Liver (tissue), 8 donors: ENCODE measurements at regions not wholly inside any gene's neighbourhood (a gene's known extent, or its start where the extent isn't known, plus 50 kb on each side); places are given as distances from the start of the nearest gene placed in this dataset.

Experiments
- DNase-seq: peaks from one replicate; pipeline ENCODE4 v3.0.0-alpha.2; 2017; ENCODE audit warnings: low spot score
- H3K27ac ChIP-seq, 2 donors: one replicate each; pipeline ENCODE4 v1.7.0; 2013; ENCODE audit warnings: inconsistent platforms in 2 of 2, low read length in 2 of 2, control low read depth in 1 of 2, low read depth in 1 of 2, mild to moderate bottlenecking in 1 of 2
- H3K27me3 ChIP-seq, 4 donors: one replicate each; pipeline versions ENCODE4 v1.6.1 to v1.7.0; 2013; ENCODE audit warnings: low read length in 3 of 4, inconsistent platforms in 1 of 4, mild to moderate bottlenecking in 1 of 4, moderate library complexity in 1 of 4; ENCODE audit not compliant: control insufficient read depth in 4 of 4, insufficient read depth in 4 of 4
- H3K36me3 ChIP-seq, 4 donors: one replicate each; pipeline versions ENCODE4 v1.6.1 to v1.7.0; 2013; ENCODE audit warnings: low read length in 3 of 4, mild to moderate bottlenecking in 3 of 4, low read depth in 1 of 4, moderate library complexity in 1 of 4; ENCODE audit not compliant: control insufficient read depth in 4 of 4, insufficient read depth in 3 of 4
- H3K4me1 ChIP-seq, 4 donors: one replicate each; pipeline versions ENCODE4 v1.6.1 to v1.7.0; 2013; ENCODE audit warnings: low read length in 3 of 4, mild to moderate bottlenecking in 3 of 4, moderate library complexity in 1 of 4; ENCODE audit not compliant: control insufficient read depth in 4 of 4, insufficient read depth in 4 of 4
- H3K4me3 ChIP-seq, 3 donors: one replicate each; pipeline versions ENCODE4 v1.6.1 to v1.7.0; 2013; ENCODE audit warnings: low read length in 3 of 3, control low read depth in 1 of 3, low read depth in 1 of 3, mild to moderate bottlenecking in 1 of 3
- H3K9ac ChIP-seq, 2 donors: one replicate each; pipeline ENCODE4 v1.7.0; 2013; ENCODE audit warnings: low read length in 2 of 2, mild to moderate bottlenecking in 2 of 2, moderate library complexity in 2 of 2, control low read depth in 1 of 2, low read depth in 1 of 2
- H3K9me3 ChIP-seq, 4 donors: one replicate each; pipeline versions ENCODE4 v1.6.1 to v1.7.0; 2013; ENCODE audit warnings: low read length in 3 of 4; ENCODE audit not compliant: control insufficient read depth in 4 of 4
- EGR1 ChIP-seq, 2 donors: IDR thresholded peaks; 2 replicates each; pipeline ENCODE4 v1.6.1; 2016 to 2018; ENCODE audit warnings: antibody characterized with exemption in 2 of 2, low read depth in 2 of 2
- FOXA1 ChIP-seq: IDR thresholded peaks from 2 replicates; pipeline ENCODE4 v1.6.1; 2016; ENCODE audit warnings: antibody characterized with exemption
- FOXA2 ChIP-seq: IDR thresholded peaks from 2 replicates; pipeline ENCODE4 v1.6.1; 2016; ENCODE audit warnings: antibody characterized with exemption
- GABPA ChIP-seq, 2 donors: IDR thresholded peaks in 1 of 2; conservative IDR thresholded peaks in 1 of 2; 2 replicates each; pipeline ENCODE4 v1.6.1; 2016; ENCODE audit warnings: antibody characterized with exemption in 2 of 2, mild to moderate bottlenecking in 1 of 2, moderate library complexity in 1 of 2
- HNF4G ChIP-seq: IDR thresholded peaks from 2 replicates; pipeline ENCODE4 v1.6.1; 2016; ENCODE audit warnings: antibody characterized with exemption
- JUND ChIP-seq, 2 donors: IDR thresholded peaks; 2 replicates each; pipeline ENCODE4 v1.6.1; 2016; ENCODE audit warnings: antibody characterized with exemption in 2 of 2
- MAX ChIP-seq: IDR thresholded peaks from 2 replicates; pipeline ENCODE4 v1.6.1; 2016; ENCODE audit warnings: antibody characterized with exemption
- NR2F2 ChIP-seq: IDR thresholded peaks from 2 replicates; pipeline ENCODE4 v1.6.1; 2016; ENCODE audit warnings: antibody characterized with exemption
- RAD21 ChIP-seq, 2 donors: IDR thresholded peaks; 2 replicates each; pipeline ENCODE4 v1.6.1; 2016; ENCODE audit warnings: antibody characterized with exemption in 2 of 2, mild to moderate bottlenecking in 2 of 2
- RXRA ChIP-seq, 2 donors: IDR thresholded peaks; 2 replicates each; pipeline ENCODE4 v1.6.1; 2017 to 2018; ENCODE audit warnings: antibody characterized with exemption in 2 of 2, mild to moderate bottlenecking in 1 of 2
- SP1 ChIP-seq: IDR thresholded peaks from 2 replicates; pipeline ENCODE4 v1.6.1; 2018; ENCODE audit warnings: antibody characterized with exemption, mild to moderate bottlenecking
- TAF1 ChIP-seq: conservative IDR thresholded peaks from 2 replicates; pipeline ENCODE4 v1.6.1; 2016; ENCODE audit warnings: antibody characterized with exemption, mild to moderate bottlenecking
- YY1 ChIP-seq: IDR thresholded peaks from 2 replicates; pipeline ENCODE4 v1.6.1; 2016; ENCODE audit warnings: antibody characterized with exemption, mild to moderate bottlenecking
- ZBTB33 ChIP-seq: IDR thresholded peaks from 2 replicates; pipeline ENCODE4 v1.6.1; 2016; ENCODE audit warnings: antibody characterized with exemption
- WGBS: extraction: QIAGEN DNeasy Blood & Tissue Kit; methylation state at CpG from one replicate; pipeline ENCODE4 v1.1.7; 2013; 5-methylcytosine and 5-hydroxymethylcytosine counted together
- TF ChIP-seq, protein P1 (sequence below): IDR thresholded peaks from 2 replicates; pipeline ENCODE4 v1.6.1; 2016; ENCODE audit warnings: antibody characterized with exemption
- TF ChIP-seq, protein P2 (sequence below): fragments of 150-350 bp; IDR thresholded peaks from 2 replicates; pipeline ENCODE4 v1.5.1; 2017; ENCODE audit warnings: improper control_type of control experiment, low read depth, low read length; ENCODE audit not compliant: missing input control
- donor health status: healthy.
- donor health status: healthy.
- donor health status: healthy.
- donor health status: healthy.
- donor health status: healthy.

DNA sequence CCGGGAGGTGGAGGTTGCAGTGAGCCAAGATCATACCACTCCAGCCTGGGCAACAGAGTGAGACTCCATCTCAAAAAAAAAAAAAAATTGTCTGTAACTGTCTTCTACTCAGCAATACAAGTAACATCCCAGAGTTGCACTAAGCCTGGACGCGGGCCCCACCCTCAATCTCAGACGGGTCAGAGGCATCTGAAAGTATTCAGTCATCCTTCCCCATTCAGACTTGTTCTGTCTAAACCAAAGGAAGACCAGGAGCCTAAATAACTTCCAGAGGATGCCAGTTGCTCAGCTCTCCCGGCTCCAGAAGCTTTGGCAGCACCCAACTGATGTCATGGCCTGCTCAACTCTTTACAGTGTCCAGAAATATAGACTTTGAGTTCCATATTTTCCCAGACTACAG lies 218.6 kb downstream of the AUH start:
- Histone ChIP-seq H3K4me1 (no peaks in the 10 kb centered on the region), H3K36me3 (no peaks in the 10 kb centered on the region), H3K27me3 (no peaks in the 10 kb centered on the region), H3K9ac (no peak overlapping the region), H3K9me3 (no peaks in the 10 kb centered on the region), H3K27ac (no peak overlapping the region), H3K4me3 (no peak overlapping the region)
- WGBS, result 96% methylated on average over 5 of the region's 5 CpGs
- DNase-seq, result no peak
- TF ChIP-seq EGR1 (IDR thresholded peaks at IDR 0.05; ENCODE audit: low read depth in 2 of 2) (no peak), ZBTB33 (no peak), JUND (IDR thresholded peaks at IDR 0.05) (no peak), MAX (no peak), RXRA (IDR thresholded peaks at IDR 0.05) (no peak), TAF1 (no peak), FOXA2 (no peak), HNF4G (no peak), SP1 (no peak), NR2F2 (no peak), FOXA1 (no peak)
- TF ChIP-seq, protein P1, sequence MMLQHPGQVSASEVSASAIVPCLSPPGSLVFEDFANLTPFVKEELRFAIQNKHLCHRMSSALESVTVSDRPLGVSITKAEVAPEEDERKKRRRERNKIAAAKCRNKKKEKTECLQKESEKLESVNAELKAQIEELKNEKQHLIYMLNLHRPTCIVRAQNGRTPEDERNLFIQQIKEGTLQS, result no peak

DNA sequence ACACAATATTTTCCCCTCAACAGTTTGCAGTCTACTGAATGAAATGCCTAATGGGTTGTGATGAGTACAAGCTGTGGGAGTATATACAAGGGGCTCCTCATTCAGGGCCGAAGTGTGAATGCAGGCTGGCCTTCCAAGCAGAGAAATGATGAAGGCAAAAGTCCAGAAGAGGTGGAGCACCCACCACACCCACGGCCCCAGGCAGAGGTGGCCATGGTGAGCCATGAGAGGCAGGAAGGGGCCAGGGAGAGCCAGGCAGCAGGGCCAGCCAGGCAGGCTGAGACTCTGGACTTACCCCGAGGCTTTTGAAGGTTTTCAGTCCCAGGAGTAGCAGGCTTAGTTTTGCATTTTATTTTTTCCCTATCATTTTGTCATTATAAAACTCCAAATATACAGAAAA lies 218.1 kb downstream of the AUH start:
- no peak overlapping the region for H3K9ac ChIP-seq
- TF ChIP-seq YY1 (no peak), NR2F2 (no peak), GABPA (IDR thresholded peaks at IDR 0.05 in 1 of 2, conservative IDR thresholded peaks at IDR 0.05 in 1 of 2) (no peak), ZBTB33 (no peak), RAD21 (IDR thresholded peaks at IDR 0.05) (no peak)
- TF ChIP-seq, protein P2, sequence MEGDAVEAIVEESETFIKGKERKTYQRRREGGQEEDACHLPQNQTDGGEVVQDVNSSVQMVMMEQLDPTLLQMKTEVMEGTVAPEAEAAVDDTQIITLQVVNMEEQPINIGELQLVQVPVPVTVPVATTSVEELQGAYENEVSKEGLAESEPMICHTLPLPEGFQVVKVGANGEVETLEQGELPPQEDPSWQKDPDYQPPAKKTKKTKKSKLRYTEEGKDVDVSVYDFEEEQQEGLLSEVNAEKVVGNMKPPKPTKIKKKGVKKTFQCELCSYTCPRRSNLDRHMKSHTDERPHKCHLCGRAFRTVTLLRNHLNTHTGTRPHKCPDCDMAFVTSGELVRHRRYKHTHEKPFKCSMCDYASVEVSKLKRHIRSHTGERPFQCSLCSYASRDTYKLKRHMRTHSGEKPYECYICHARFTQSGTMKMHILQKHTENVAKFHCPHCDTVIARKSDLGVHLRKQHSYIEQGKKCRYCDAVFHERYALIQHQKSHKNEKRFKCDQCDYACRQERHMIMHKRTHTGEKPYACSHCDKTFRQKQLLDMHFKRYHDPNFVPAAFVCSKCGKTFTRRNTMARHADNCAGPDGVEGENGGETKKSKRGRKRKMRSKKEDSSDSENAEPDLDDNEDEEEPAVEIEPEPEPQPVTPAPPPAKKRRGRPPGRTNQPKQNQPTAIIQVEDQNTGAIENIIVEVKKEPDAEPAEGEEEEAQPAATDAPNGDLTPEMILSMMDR, result no peak
- no peak for DNase-seq

More for the DNA sequence above, 218.1 kb downstream of the AUH start:
- Histone ChIP-seq H3K27me3 (no peaks in the 10 kb centered on the region), H3K4me3 (no peak overlapping the region), H3K9me3 (no peaks in the 10 kb centered on the region), H3K4me1 (no peaks in the 10 kb centered on the region), H3K36me3 (no peaks in the 10 kb centered on the region), H3K27ac (no peak overlapping the region)
- 94% methylated on average over 3 of the region's 3 CpGs for WGBS
